Nephron (organoid): ENCODE measurements at regions not wholly inside any gene's neighbourhood (a gene's known extent, or its start where the extent isn't known, plus 50 kb on each side); places are given as distances from the start of the nearest gene placed in this dataset.

Experiments used
- H3K27ac Mint-ChIP-seq, 3 experiments: 2 replicates each; pipeline ENCODE4 v1.8.0; 2020; ENCODE audit warnings: mixed read lengths in 3 of 3, mild to moderate bottlenecking in 2 of 3, moderate library complexity in 1 of 3
- H3K27me3 Mint-ChIP-seq: 2 replicates; pipeline ENCODE4 v1.8.0; 2021; ENCODE audit warnings: low read depth, mild to moderate bottlenecking, moderate library complexity, mixed read lengths
- H3K36me3 Mint-ChIP-seq: 2 replicates; pipeline ENCODE4 v1.8.0; 2020; ENCODE audit warnings: low read depth, mixed read lengths
- H3K4me1 Mint-ChIP-seq: 2 replicates; pipeline ENCODE4 v1.8.0; 2020; ENCODE audit warnings: mixed read lengths
- H3K4me3 Mint-ChIP-seq, 3 experiments: 2 replicates each; pipeline ENCODE4 v1.8.0; 2020; ENCODE audit warnings: mild to moderate bottlenecking in 3 of 3, mixed read lengths in 3 of 3, moderate library complexity in 2 of 3
- H3K9me3 Mint-ChIP-seq: 2 replicates; pipeline ENCODE4 v1.8.0; 2020; ENCODE audit warnings: mixed read lengths
- TF ChIP-seq, protein P1 (sequence below), 3 experiments: fragments of 200-600 bp; sonication (generic); IDR thresholded peaks; one replicate each; pipeline ENCODE4 v1.5.0; 2021; ENCODE audit warnings: antibody characterized with exemption in 3 of 3; ENCODE audit not compliant: unreplicated experiment in 3 of 3

DNA sequence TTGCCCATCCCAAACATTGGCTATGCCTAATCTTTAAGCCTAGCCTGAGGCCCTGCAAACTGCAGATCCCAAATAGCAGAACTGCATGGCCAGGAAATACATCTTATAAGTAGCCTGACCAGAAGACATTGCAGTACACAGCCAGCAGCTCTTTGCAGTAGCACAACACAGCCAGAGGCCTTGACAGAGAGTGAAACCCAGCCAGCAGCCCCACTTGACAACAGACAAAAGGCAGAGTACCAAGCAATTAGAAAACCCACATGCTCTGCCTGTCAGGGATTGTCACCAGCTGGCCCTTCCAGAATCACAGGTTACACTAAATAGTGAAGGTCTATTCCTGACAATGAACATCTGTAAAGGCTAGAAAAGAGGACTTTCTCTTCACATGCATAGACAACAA lies 242.8 kb upstream of the TMEM72 start:
- Mint-ChIP-seq H3K4me1 (no peaks in the 10 kb centered on the region), H3K27me3 (no peaks in the 10 kb centered on the region), H3K36me3 (no peaks in the 10 kb centered on the region), H3K27ac (no peak overlapping the region), H3K9me3 (peaks cover 23% of the 10 kb centered on the region), H3K4me3 (no peak overlapping the region)
- TF ChIP-seq, protein P1, sequence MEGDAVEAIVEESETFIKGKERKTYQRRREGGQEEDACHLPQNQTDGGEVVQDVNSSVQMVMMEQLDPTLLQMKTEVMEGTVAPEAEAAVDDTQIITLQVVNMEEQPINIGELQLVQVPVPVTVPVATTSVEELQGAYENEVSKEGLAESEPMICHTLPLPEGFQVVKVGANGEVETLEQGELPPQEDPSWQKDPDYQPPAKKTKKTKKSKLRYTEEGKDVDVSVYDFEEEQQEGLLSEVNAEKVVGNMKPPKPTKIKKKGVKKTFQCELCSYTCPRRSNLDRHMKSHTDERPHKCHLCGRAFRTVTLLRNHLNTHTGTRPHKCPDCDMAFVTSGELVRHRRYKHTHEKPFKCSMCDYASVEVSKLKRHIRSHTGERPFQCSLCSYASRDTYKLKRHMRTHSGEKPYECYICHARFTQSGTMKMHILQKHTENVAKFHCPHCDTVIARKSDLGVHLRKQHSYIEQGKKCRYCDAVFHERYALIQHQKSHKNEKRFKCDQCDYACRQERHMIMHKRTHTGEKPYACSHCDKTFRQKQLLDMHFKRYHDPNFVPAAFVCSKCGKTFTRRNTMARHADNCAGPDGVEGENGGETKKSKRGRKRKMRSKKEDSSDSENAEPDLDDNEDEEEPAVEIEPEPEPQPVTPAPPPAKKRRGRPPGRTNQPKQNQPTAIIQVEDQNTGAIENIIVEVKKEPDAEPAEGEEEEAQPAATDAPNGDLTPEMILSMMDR (IDR thresholded peaks at IDR 0.05; ENCODE audit: unreplicated experiment in 3 of 3), result no peak

DNA sequence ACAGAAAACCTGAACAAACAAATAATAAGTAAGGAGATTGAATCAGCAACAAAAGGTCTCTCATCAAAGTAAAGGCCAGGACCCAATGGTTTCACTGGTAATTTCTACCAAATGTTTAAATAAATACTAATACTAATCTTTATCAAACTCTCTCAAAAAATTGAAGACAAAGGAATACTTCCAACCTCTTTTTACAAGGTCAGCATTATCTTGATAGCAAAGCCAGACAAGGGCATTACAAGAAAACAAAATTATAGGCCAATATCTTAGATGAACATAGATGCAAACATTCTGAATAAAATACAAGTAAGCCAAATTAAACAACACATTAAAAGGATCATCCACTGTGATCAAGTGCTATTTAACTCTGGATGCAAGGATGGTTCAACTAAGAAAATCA lies 239.8 kb upstream of the TMEM72 start:
- Mint-ChIP-seq H3K4me3 (no peak overlapping the region), H3K9me3 (peaks cover 23% of the 10 kb centered on the region), H3K36me3 (no peaks in the 10 kb centered on the region), H3K4me1 (peaks cover 11% of the 10 kb centered on the region), H3K27me3 (no peaks in the 10 kb centered on the region), H3K27ac (no peak overlapping the region)
- TF ChIP-seq, protein P1 (IDR thresholded peaks at IDR 0.05; ENCODE audit: unreplicated experiment in 3 of 3), result no peak

DNA sequence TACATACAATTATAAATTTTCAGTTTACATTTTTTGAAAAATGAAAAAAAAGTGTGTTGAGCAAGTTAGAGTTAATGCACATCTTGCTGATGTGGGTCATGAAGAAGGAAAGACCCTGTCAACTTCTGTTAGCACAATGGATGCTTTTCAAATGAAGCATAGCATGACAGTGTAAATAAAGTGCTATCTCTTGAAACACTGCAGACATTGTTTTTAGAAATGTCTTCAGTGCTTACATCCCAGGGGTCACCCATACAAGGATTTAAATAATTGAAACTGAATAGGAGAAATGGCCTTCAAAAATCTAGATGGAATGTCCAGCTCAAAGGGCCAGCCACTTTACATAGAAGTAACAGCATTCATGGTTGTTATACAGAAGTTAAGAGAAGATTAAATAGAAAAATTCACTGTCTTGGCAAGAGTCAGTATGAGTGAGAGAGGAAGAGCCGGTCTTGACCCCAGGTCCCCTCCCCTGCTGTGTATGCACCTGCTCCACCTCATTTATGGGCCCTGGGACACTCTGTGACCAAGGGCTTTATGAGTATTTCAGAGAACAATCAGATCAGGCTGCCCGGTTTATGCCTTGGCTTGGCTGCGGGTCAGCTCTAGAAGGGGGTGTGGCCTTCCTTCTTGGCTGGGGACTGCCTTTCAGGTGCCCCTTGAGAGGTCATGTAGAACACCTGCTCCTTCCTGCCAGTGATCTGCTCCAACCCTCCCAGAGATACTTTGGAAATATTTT lies 237.7 kb upstream of the TMEM72 start:
- no peaks in the 10 kb centered on the region for H3K27me3 Mint-ChIP-seq
- TF ChIP-seq, protein P1 (IDR thresholded peaks at IDR 0.05; ENCODE audit: unreplicated experiment in 3 of 3), result no peak
- H3K36me3 Mint-ChIP-seq, result no peaks in the 10 kb centered on the region
- peaks cover 11% of the 10 kb centered on the region for H3K4me1 Mint-ChIP-seq
- H3K27ac Mint-ChIP-seq, result peak overlapping the region in 1 of 3 experiments; percentile 90
- no peak overlapping the region for H3K4me3 Mint-ChIP-seq
- H3K9me3 Mint-ChIP-seq, result peaks cover 23% of the 10 kb centered on the region

DNA sequence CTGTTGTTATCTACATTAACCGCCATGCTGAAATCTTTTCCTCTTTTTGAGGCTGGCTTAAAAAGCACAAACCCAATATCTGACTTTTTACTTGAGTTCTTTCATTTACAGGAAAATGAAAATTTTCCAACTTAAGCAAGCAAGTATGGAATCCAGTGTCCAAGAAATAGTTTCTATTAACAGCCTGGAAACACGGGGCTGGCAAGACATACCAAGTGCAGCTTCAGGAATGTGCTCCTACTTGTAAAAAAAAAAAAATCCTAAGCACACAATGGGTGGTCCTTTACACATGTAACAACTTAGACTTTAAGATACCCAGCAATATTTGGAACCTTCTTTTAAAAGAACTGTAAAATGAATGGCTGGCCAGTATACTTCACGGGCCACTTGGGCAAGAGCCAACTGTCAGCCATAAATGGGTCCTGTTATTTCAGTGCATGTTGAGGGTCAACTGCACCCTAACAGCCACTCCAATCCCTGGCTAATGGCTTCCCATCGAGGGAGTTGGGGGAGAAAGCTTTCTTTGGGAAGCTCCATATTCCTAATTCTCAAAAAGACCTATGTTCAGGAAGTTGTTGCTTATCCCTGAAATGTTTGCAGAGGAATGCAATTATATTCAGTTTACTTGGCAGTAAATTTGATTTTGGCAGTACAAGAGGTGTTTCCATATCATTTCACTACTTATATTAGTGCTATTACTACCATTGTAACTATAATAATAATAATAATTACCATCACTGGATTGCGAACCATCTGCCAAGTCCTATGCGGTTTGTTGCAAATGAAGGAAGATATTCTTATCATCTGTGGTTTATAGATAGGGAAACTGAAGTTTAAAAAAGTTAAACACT lies 236.4 kb upstream of the TMEM72 start:
- Mint-ChIP-seq H3K27ac (peak overlapping the region in 2 of 3 experiments; percentile 19 to 90), H3K4me1 (peaks cover 24% of the 10 kb centered on the region), H3K36me3 (no peaks in the 10 kb centered on the region), H3K4me3 (no peak overlapping the region), H3K27me3 (no peaks in the 10 kb centered on the region), H3K9me3 (peaks cover 15% of the 10 kb centered on the region)
- TF ChIP-seq, protein P1 (IDR thresholded peaks at IDR 0.05; ENCODE audit: unreplicated experiment in 3 of 3), result no peak

DNA sequence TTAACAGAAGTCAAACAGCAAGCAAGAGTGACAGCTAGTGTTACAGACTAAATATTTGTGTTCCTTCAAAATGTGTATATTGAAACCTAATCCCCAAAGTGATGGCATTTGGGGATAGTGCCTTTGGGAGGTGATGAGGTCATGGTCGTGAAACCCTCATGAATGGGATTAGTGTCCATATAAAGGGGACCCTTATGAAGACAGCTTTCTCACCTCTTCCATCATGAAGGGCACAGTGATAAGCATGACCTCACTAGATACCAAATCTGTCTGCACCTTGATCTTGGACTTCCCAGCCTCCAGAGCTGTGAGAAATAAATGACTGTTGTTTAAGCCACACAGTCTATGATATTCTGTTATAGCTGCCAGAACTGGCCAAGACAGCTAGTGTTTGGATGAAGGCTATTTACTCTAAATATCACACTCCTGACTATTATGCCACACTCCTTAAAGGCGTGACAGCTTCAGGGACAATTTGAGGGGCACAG lies 235.7 kb upstream of the TMEM72 start:
- peaks cover 30% of the 10 kb centered on the region for H3K4me1 Mint-ChIP-seq
- H3K4me3 Mint-ChIP-seq, result no peak overlapping the region
- TF ChIP-seq, protein P1 (IDR thresholded peaks at IDR 0.05; ENCODE audit: unreplicated experiment in 3 of 3), result no peak
- no peak overlapping the region for H3K27ac Mint-ChIP-seq
- H3K9me3 Mint-ChIP-seq, result peaks cover 11% of the 10 kb centered on the region
- H3K36me3 Mint-ChIP-seq, result no peaks in the 10 kb centered on the region
- H3K27me3 Mint-ChIP-seq, result no peaks in the 10 kb centered on the region
